ENCODE measurements at regions not wholly inside any gene's neighbourhood (a gene's known extent, or its start where the extent isn't known, plus 50 kb on each side); places are given as distances from the start of the nearest gene placed in this dataset.

DNA sequence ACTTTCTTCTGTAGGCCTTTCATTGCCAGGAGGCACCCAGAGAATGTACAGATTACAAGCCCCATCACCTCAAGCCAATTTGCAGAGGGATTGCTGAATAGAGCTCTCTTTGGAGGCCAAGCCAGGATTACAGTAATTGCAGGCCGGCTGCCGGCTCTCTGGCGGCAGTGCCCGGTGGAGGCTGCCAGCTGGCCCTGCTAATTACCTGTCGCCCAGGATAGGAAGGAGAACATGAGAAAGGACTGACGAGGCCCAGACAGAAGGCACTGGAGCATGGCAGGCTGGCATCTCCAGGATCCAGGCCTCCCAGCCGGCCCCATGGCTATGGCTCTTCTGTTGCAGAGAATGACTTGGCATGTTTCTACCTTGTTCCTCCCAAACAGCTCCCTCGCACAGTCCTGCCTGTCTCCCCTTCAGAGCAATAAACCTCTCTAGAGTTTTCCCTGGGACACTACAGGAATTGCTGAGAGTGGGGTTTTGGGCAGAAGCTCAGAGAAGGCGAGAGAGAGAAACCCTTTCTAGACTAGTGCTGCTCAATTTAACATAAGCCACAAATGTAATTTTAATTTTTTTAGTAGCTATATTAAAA lies 273.6 kb upstream of the PROK2 start:
- DNase-seq (ENCODE audit: low spot score): peak; percentile 45

DNA sequence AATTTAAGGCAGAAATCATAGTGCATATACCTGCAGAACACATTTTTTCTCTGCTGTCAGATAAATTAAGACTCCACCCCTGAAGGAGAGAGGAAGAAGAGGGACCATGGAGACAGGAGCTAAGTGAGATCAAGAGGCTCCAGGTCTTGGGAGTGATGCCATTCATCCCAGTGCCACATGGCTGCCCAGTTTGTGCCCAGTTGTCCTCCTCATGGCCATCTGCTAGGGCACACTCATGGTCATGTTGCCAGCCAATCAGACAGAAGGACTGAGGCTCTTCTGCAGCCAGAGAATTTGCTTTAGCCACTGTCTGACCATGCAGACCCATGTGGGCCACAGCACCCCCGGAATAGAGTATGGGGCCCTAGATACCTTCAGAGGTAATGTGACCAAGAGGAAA lies 270.5 kb upstream of the PROK2 start:
- no peak for DNase-seq (ENCODE audit: low spot score)

DNA sequence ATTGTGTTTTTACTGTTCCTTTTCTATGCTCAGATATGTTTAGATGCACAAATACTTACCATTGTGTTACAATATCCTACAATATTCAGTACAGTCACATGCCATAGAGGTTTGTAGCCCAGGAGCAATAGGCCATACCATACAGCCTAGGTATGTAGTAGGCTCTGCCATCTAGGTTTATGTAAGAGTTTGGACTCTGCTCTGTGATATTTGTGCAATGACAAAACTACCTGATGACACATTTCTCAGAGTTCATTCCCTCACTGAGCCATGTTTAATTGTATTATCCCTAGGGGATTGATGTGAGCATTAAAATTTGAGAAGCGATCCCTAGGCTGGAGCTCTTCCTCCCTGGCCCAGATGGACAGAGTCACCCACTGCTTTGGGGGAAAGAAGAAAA lies 270.0 kb upstream of the PROK2 start:
- no peak for DNase-seq (ENCODE audit: low spot score)

- DNase-seq (ENCODE audit: low spot score): no peak
Measured at GRCh38 chr3:72052841-72053409, 268.0 kb upstream of the PROK2 start.

DNA sequence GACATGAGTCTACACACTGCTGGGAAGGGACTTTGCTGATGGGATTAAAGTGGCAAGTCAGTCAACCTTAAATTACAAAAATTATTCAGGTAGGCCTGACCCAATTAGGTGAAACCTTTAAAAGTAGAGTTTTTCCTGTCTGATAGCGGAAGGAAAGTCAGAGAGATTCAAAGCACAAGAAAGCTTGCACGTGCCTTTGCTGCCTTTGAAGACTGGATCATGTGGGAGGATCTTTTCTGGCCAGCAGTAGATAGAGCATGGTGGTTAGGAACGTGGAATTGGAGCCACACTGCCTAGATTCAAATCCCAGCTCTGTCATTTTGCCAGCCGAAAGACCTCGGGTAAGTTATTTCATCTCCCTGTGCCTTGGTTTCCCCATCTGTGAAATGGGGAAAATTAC lies 265.8 kb upstream of the PROK2 start:
- DNase-seq (ENCODE audit: low spot score): no peak

DNA sequence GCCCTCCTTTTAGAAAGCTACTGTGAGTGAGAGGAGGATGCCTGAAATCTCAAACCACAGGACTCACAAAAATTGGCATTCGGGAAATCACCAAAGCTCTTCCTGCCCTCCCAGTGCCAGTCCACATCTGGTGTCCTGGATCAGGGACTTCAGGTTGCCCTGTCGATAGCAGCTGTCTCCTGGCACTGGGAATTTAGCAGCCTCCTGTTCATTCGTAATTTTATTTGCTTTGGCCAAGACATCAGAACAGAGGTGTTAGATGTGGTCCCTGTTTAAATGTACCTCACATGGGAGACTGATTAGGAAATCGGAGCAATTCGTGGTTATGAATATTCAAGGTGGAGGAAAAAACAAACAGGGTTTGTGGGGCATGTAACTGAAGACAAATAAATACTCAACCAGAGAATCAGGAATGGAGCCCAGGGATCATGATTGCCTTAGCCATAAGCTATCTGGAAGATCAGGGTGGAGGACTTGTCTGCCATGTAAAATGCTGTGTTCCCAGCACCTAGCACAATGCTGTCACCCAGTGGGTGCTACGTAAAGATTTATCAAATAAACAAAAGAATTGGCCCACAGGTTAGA lies 265.2 kb upstream of the PROK2 start:
- DNase-seq (ENCODE audit: low spot score): no peak

GRCh38 chr3:72049300-72049699 lies 264.4 kb upstream of the PROK2 start:
- no peak for DNase-seq (ENCODE audit: low spot score)

DNA sequence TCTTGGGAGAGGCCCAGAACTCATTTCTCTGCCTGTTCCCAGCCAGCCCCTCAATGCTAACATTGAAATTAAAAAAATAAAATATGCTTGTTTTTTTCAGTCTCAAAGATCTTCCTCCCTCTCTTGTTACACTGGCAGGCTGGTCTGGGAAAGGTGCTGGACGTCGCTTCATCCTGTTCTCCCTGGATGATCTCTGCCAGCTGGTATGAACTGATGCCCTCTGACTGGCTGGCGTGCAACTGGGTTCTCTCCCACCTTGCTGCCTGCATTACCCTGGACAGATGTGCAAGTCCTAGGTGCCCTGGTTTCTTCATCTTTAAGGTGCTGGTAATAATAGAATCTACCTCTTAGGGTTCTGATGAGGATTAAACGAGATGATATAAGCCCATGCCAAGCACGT lies 263.9 kb upstream of the PROK2 start:
- no peak for DNase-seq (ENCODE audit: low spot score)

GRCh38 chr3:72047221-72047871 lies 262.4 kb upstream of the PROK2 start:
- peak; percentile 17 for DNase-seq (ENCODE audit: low spot score)

GRCh38 chr3:72044231-72044855 lies 259.4 kb upstream of the PROK2 start:
- DNase-seq (ENCODE audit: low spot score): no peak

DNA sequence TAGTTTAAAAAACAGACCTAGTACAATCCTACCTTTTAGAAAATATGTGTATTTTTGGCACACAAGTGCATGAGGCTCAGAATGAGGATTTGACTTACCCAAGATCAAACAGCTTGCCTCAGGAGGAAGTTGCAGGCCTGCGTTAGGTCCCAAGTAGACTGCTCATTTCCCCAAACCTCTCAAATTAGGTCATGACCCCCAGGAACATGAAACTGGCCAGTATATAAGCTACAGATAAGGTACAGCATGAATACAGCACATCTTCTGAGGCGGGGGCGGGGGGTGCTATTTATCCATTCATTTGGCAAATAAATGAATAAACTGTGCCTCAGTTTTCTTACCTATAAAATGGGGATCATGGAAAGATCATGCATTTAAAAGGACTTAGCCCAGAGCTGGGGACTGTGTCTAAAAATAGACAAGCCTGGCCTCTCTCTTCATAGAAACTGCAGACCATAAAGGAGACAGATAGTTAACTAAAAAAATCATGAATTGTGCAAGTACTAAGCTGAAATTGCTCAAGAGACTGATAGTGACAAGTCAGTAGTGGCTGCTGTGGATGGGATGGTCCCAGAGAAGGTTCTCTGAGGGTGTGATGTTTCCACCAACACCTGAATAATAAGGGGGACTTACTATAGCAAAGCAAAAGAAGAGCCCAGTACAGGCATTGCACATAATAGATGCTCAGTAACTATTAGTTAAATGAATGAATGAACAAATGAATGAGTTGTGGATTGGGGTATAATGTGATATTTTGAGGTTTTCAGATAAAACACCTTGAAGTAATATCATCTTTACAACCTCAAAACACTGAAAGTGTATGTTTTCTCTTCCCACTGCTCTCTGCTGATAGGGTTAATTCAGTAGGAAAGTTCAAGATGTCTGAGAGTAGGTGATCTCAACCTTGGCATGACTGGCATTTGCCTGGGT lies 258.5 kb upstream of the PROK2 start:
- DNase-seq (ENCODE audit: low spot score): no peak

- peak; percentile 97 for DNase-seq (ENCODE audit: low spot score)
Measured at GRCh38 chr3:72042397-72043203, 257.7 kb upstream of the PROK2 start.

GRCh38 chr3:72041511-72041910 lies 256.6 kb upstream of the PROK2 start:
- DNase-seq (ENCODE audit: low spot score): no peak

GRCh38 chr3:72041076-72041475 lies 256.1 kb upstream of the PROK2 start:
- no peak for DNase-seq (ENCODE audit: low spot score)

- DNase-seq (ENCODE audit: low spot score): no peak
Measured at GRCh38 chr3:72039677-72040076, 254.7 kb upstream of the PROK2 start.

DNA sequence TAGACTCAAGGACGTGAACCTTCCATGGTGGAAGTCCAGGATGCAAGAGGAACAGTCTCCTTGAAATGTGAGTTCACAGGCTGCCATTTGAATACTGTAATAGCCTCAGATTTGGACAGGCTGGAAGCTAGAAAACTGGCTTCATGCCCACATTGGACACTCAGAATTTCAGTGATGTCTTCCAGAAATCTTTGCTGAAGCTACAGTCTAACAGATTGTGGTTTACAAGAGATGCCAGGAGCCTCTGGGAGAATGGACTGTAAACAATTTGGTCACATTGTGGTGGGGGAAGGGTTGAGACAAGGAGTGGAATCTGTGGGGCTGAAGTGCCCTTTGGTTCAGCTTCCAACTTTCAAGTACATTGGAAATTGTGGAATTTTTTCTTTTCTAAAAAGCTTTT lies 252.0 kb upstream of the PROK2 start:
- no peak for DNase-seq (ENCODE audit: low spot score)

DNA sequence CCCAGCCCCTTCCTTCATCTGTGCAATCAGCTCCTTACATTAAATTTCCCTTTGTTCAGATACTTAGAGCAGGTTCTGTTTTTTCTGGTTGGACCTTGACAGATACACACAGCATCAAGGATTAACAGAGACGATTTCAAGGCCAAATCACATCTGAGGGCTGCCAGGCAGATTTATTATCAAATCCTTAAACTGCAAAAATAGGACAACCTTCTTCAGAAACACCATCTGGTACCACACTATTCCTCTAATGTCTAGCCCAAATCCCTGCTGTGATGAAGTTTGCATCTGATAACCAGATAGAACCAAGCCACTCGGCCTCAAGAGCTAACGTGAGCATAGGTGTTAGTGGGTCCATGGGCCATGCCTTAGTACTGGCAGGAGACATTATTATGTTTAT lies 250.7 kb upstream of the PROK2 start:
- no peak for DNase-seq (ENCODE audit: low spot score)

GRCh38 chr3:72034986-72035385 lies 250.0 kb upstream of the PROK2 start:
- DNase-seq (ENCODE audit: low spot score): no peak

- no peak for DNase-seq (ENCODE audit: low spot score)
Measured at GRCh38 chr3:72033666-72034428, 248.9 kb upstream of the PROK2 start.

DNA sequence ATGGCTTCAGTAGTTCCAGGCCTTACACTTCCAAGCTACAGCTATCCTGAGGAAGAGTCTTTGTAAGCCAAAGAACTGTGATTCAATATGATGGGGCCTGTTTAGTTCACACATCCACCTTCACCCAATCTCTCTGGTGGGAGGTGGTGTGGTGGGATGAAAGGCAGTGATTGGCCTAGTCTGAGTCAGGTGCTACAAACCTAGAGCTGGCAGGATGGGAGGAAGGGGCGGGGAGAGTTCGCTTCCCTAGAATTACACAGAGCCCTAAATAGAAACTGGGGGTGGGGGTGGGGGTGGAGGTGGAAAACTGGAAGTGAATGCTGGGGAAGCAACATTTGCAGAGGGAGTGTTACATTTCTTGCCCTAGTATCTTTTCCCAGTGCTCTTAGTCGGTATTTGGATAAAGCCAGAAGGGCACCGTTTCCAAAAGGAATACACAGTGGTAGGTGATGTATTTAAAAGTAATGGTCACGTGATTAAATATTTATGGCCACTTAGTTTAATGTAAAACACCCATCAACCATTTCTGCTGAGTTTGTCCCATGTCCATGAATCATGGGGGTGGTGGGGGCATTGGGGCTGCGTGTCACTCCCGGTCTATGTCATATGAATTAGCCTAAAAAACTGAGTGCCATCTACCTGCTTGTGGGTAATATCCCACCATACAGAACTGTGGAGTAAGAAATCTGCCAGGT lies 247.6 kb upstream of the PROK2 start:
- no peak for DNase-seq (ENCODE audit: low spot score)
